Right lobe of liver (tissue), 6 donors: ENCODE measurements at regions not wholly inside any gene's neighbourhood (a gene's known extent, or its start where the extent isn't known, plus 50 kb on each side); places are given as distances from the start of the nearest gene placed in this dataset.

ENCODE experiments used
- ATAC-seq, 4 donors: fragments of 200-7000 bp; cut with Tn5 transposase; one replicate each; pipeline ENCODE4 v1.9.1; 2020; ENCODE audit warnings: mild to moderate bottlenecking in 4 of 4, moderate library complexity in 4 of 4
- DNase-seq, 3 donors: peaks; one replicate each; pipeline ENCODE4 v3.0.0-alpha.2; 2020
- H3K27ac ChIP-seq, 3 donors: fragments of 200-600 bp; one replicate each; pipeline ENCODE4 v1.8.0; 2022
- H3K27me3 ChIP-seq, 2 donors: fragments of 200-600 bp; one replicate each; pipeline ENCODE4 v1.8.0; 2022
- H3K36me3 ChIP-seq, 4 donors: fragments of 200-600 bp; sonication (generic) in 1 of 4; one replicate each; pipeline versions ENCODE4 v1.5.1 to v1.8.0; 2017 to 2022; ENCODE audit warnings: control low read depth in 1 of 4
- H3K4me1 ChIP-seq, 4 donors: fragments of 200-600 bp; sonication (generic) in 1 of 4; one replicate each; pipeline versions ENCODE4 v1.5.1 to v1.8.0; 2017 to 2022; ENCODE audit warnings: control low read depth in 1 of 4
- H3K4me3 ChIP-seq, 3 donors: fragments of 200-600 bp; one replicate each; pipeline ENCODE4 v1.8.0; 2022
- H3K9me3 ChIP-seq, 4 donors: fragments of 200-600 bp; sonication (generic) in 1 of 4; one replicate each; pipeline versions ENCODE4 v1.5.1 to v1.8.0; 2017 to 2022; ENCODE audit warnings: control low read depth in 1 of 4
- POLR2A ChIP-seq: fragments of 450-650 bp; IDR thresholded peaks from one replicate; pipeline ENCODE4 v1.6.1; 2017; ENCODE audit warnings: antibody characterized with exemption, mild to moderate bottlenecking
- WGBS: methylation state at CpG from one replicate; pipeline ENCODE4 v1.1.6; 2018; ENCODE audit warnings: low coverage, low lambda C conversion rate; ENCODE audit not compliant: insufficient coverage; ENCODE audit errors: missing lambda C conversion rate; 5-methylcytosine and 5-hydroxymethylcytosine counted together
- intact Hi-C, 2 donors: fragments of 100-400 bp; cut with DNase I; formaldehyde crosslinking; loops; one replicate each; pipeline versions ENCODE4 v1.11.2 to v1.14.1; 2022
- TF ChIP-seq, protein P1 (sequence below), 4 donors: fragments of 200-600 bp in 3 of 4; fragments of 450-650 bp in 1 of 4; IDR thresholded peaks; one replicate each; pipeline versions ENCODE4 v1.5.1 to v1.8.0; 2016 to 2022; ENCODE audit warnings: antibody characterized with exemption in 4 of 4, mild to moderate bottlenecking in 2 of 4
- donor health status: DM: no; HTN: yes; CAD: no.
- donor health status: DM: no; HTN: no; CAD: no.
- donor health status: DM: no; HTN: no; CAD: no.
- donor health status: DM: no; HTN: yes; CAD: no.
- donor health status: DM: no; HTN: yes; CAD: no.

DNA sequence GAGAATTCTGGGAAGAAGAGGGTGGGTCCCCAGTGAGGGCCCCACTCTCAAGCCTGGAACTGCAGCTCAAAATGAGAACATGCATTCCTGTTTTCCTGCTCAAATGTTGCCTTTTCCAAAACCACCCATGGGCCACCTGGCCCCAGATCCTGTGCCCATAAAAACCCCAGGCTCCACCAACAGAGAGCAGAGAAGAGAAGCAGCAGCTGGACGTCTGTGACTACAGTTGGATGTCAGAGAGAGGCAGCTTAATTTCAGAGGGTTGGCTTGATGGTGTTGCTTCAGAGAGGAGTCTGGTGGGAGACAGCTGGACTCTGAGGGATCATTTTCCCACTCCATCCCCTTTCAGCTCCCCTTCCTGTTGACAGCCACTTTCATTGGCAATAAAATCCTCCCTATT lies 256.4 kb downstream of the FZD1 start:
- H3K36me3 ChIP-seq = no peaks in the 10 kb centered on the region
- ATAC-seq (no peak), DNase-seq (no peak)
- no peaks in the 10 kb centered on the region for H3K4me1 ChIP-seq
- H3K27ac ChIP-seq = no peak overlapping the region
- no peak for TF ChIP-seq POLR2A
- TF ChIP-seq, protein P1, sequence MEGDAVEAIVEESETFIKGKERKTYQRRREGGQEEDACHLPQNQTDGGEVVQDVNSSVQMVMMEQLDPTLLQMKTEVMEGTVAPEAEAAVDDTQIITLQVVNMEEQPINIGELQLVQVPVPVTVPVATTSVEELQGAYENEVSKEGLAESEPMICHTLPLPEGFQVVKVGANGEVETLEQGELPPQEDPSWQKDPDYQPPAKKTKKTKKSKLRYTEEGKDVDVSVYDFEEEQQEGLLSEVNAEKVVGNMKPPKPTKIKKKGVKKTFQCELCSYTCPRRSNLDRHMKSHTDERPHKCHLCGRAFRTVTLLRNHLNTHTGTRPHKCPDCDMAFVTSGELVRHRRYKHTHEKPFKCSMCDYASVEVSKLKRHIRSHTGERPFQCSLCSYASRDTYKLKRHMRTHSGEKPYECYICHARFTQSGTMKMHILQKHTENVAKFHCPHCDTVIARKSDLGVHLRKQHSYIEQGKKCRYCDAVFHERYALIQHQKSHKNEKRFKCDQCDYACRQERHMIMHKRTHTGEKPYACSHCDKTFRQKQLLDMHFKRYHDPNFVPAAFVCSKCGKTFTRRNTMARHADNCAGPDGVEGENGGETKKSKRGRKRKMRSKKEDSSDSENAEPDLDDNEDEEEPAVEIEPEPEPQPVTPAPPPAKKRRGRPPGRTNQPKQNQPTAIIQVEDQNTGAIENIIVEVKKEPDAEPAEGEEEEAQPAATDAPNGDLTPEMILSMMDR (IDR thresholded peaks at IDR 0.05) = no peak
- no peaks in the 10 kb centered on the region for H3K9me3 ChIP-seq
- 18% methylated on average over 1 of the region's 1 CpG for WGBS
- no peak overlapping the region for H3K4me3 ChIP-seq
- intact Hi-C loops = no loop called here
- H3K27me3 ChIP-seq = no peaks in the 10 kb centered on the region

DNA sequence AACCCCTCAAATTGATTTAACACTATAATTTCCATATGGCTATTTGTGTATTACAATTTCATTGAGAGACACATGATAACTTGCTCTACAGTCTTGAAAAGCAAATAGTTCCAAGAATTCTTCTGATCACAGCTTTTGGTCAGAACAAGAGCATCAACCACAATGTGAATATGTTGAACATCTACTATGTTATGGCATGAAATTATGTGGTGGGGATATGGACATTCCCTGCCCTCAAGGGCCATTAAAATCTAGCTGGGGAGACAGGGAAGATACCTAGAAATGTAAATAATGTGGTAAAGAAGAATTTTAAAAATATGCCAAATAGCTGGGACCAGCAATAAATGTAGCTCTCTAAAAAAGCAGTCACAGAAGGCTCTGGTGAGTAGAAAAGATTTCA lies 262.2 kb downstream of the FZD1 start:
- Histone ChIP-seq H3K27ac (no peak overlapping the region), H3K27me3 (no peaks in the 10 kb centered on the region), H3K36me3 (no peaks in the 10 kb centered on the region), H3K4me1 (no peaks in the 10 kb centered on the region), H3K4me3 (no peak overlapping the region), H3K9me3 (no peaks in the 10 kb centered on the region)
- intact Hi-C loops = no loop called here
- no peak for ATAC-seq
- no peak for DNase-seq
- TF ChIP-seq, protein P1 (IDR thresholded peaks at IDR 0.05) = no peak
- TF ChIP-seq POLR2A = no peak

DNA sequence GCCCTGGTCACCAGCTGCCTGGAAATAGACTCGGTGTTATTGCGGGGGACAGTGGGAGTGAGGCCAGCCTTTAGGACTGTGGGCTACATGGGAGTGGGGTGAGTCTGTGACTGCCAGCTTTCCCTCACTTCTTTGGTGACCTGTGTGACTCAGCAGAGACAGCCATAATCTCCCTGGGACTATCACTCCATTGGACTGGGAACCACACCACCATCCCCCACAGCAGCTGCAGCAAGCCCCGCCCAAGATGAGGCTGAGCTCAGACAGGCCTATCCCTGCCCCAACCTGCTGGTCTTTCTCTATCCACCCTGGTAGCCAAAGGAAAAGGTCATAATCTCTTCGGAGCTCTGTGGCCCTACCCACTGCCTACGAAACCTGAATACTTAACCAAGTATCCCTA lies 263.2 kb downstream of the FZD1 start:
- Histone ChIP-seq H3K4me1 (no peaks in the 10 kb centered on the region), H3K27me3 (no peaks in the 10 kb centered on the region), H3K4me3 (no peak overlapping the region), H3K9me3 (no peaks in the 10 kb centered on the region), H3K27ac (no peak overlapping the region), H3K36me3 (no peaks in the 10 kb centered on the region)
- ATAC-seq (no peak), DNase-seq (no peak)
- WGBS = 90% methylated on average over 3 of the region's 5 CpGs
- intact Hi-C loops = no loop called here
- TF ChIP-seq POLR2A = no peak
- TF ChIP-seq, protein P1 (IDR thresholded peaks at IDR 0.05) = no peak

DNA sequence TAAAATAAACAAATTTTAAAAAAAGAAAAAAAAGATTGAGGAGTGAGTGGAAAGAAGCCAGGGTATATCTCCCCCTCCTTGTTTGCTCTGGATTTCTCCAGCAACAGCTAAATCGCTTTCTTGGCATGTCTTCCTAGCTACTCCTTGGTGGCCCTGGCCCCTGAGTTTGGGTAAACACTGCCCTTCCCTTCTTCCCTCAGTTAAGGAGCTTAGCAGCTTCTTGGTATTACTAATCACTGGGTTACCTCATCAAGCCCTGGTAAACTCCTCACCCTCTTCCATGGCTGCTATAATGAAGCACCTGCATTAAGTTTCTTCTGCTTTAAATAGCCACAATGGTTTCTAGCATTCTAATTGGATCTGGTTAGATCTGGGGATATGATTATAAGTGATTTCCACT lies 269.8 kb downstream of the FZD1 start:
- WGBS = 60% methylated on average over 1 of the region's 1 CpG
- no peaks in the 10 kb centered on the region for H3K36me3 ChIP-seq
- TF ChIP-seq, protein P1 (IDR thresholded peaks at IDR 0.05) = no peak
- TF ChIP-seq POLR2A = no peak
- H3K27me3 ChIP-seq = no peaks in the 10 kb centered on the region
- intact Hi-C loops = no loop called here
- no peaks in the 10 kb centered on the region for H3K4me1 ChIP-seq
- no peak overlapping the region for H3K4me3 ChIP-seq
- DNase-seq (no peak), ATAC-seq (no peak)
- H3K9me3 ChIP-seq = no peaks in the 10 kb centered on the region
- no peak overlapping the region for H3K27ac ChIP-seq
